ENCODE measurements at regions not wholly inside any gene's neighbourhood (a gene's known extent, or its start where the extent isn't known, plus 50 kb on each side); places are given as distances from the start of the nearest gene placed in this dataset.

GRCh38 chr10:59085711-59086502, 90.5 kb upstream of the PHYHIPL start:
- H3K27ac Mint-ChIP-seq, result no peak overlapping the region
- TF ChIP-seq ATF6 (CRISPR knock-in tag; IDR thresholded peaks at IDR 0.05), result no peak
- H3K9me3 Mint-ChIP-seq, result no peaks in the 10 kb centered on the region
- no peak overlapping the region for H3K4me3 Mint-ChIP-seq
- H3K27me3 Mint-ChIP-seq (ENCODE audit: low read depth), result no peaks in the 10 kb centered on the region
- ChIA-PET POLR2A (no interaction called here), CTCF (no interaction called here)
- no peaks in the 10 kb centered on the region for H3K4me1 Mint-ChIP-seq
- ATAC-seq, result no peak
- no peak for DNase-seq (ENCODE audit: low spot score)
- H3K36me3 Mint-ChIP-seq, result no peaks in the 10 kb centered on the region

GRCh38 chr10:59087486-59087885, 89.0 kb upstream of the PHYHIPL start:
- ChIA-PET CTCF (no interaction called here), POLR2A (no interaction called here)
- Mint-ChIP-seq H3K27ac (no peak overlapping the region), H3K4me3 (no peak overlapping the region), H3K36me3 (no peaks in the 10 kb centered on the region), H3K4me1 (no peaks in the 10 kb centered on the region), H3K27me3 (ENCODE audit: low read depth) (no peaks in the 10 kb centered on the region), H3K9me3 (no peaks in the 10 kb centered on the region)
- ATAC-seq, result no peak
- TF ChIP-seq, protein P1, sequence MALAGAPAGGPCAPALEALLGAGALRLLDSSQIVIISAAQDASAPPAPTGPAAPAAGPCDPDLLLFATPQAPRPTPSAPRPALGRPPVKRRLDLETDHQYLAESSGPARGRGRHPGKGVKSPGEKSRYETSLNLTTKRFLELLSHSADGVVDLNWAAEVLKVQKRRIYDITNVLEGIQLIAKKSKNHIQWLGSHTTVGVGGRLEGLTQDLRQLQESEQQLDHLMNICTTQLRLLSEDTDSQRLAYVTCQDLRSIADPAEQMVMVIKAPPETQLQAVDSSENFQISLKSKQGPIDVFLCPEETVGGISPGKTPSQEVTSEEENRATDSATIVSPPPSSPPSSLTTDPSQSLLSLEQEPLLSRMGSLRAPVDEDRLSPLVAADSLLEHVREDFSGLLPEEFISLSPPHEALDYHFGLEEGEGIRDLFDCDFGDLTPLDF (CRISPR knock-in tag; IDR thresholded peaks at IDR 0.05), result no peak
- no peak for TF ChIP-seq ATF1 (CRISPR knock-in tag; IDR thresholded peaks at IDR 0.05)
- no peak for TF ChIP-seq ZNF317 (CRISPR knock-in tag; IDR thresholded peaks at IDR 0.05; ENCODE audit: borderline replicate concordance, low read depth)
- TF ChIP-seq RORB (CRISPR knock-in tag; IDR thresholded peaks at IDR 0.05), result no peak
- TF ChIP-seq TEAD4 (CRISPR knock-in tag; IDR thresholded peaks at IDR 0.05), result no peak
- TF ChIP-seq FOXK1 (CRISPR knock-in tag; IDR thresholded peaks at IDR 0.05), result no peak
- TF ChIP-seq GABPB1 (CRISPR knock-in tag; IDR thresholded peaks at IDR 0.05), result no peak
- no peak for TF ChIP-seq ATF2 (CRISPR knock-in tag; IDR thresholded peaks at IDR 0.05; ENCODE audit: borderline replicate concordance, low read depth)
- TF ChIP-seq IRF2 (CRISPR knock-in tag; IDR thresholded peaks at IDR 0.05; ENCODE audit: borderline replicate concordance, low read depth), result no peak
- no peak for TF ChIP-seq HMGA2 (CRISPR knock-in tag; IDR thresholded peaks at IDR 0.05)
- no peak for TF ChIP-seq JUN (CRISPR knock-in tag; IDR thresholded peaks at IDR 0.05)
- no peak for TF ChIP-seq OVOL2 (CRISPR knock-in tag; IDR thresholded peaks at IDR 0.05; ENCODE audit: borderline replicate concordance)
- no peak for TF ChIP-seq CDX4 (CRISPR knock-in tag; IDR thresholded peaks at IDR 0.05; ENCODE audit: borderline replicate concordance)
- TF ChIP-seq FOXP1 (CRISPR knock-in tag; IDR thresholded peaks at IDR 0.05; ENCODE audit: borderline replicate concordance), result no peak
- TF ChIP-seq, protein P2, sequence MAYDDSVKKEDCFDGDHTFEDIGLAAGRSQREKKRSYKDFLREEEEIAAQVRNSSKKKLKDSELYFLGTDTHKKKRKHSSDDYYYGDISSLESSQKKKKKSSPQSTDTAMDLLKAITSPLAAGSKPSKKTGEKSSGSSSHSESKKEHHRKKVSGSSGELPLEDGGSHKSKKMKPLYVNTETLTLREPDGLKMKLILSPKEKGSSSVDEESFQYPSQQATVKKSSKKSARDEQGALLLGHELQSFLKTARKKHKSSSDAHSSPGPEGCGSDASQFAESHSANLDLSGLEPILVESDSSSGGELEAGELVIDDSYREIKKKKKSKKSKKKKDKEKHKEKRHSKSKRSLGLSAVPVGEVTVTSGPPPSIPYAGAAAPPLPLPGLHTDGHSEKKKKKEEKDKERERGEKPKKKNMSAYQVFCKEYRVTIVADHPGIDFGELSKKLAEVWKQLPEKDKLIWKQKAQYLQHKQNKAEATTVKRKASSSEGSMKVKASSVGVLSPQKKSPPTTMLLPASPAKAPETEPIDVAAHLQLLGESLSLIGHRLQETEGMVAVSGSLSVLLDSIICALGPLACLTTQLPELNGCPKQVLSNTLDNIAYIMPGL (CRISPR knock-in tag; IDR thresholded peaks at IDR 0.05), result no peak
- no peak for TF ChIP-seq SMAD4 (CRISPR knock-in tag; IDR thresholded peaks at IDR 0.05)
- no peak for TF ChIP-seq NFATC4 (CRISPR knock-in tag; IDR thresholded peaks at IDR 0.05)
- TF ChIP-seq ELF4 (CRISPR knock-in tag; IDR thresholded peaks at IDR 0.05; ENCODE audit: low read depth), result no peak
- no peak for TF ChIP-seq ZNF423 (CRISPR knock-in tag; IDR thresholded peaks at IDR 0.05)
- TF ChIP-seq SOX15 (CRISPR knock-in tag; IDR thresholded peaks at IDR 0.05), result no peak
- no peak for DNase-seq (ENCODE audit: low spot score)
